Osteoblast (primary cell): ENCODE measurements at regions not wholly inside any gene's neighbourhood (a gene's known extent, or its start where the extent isn't known, plus 50 kb on each side); places are given as distances from the start of the nearest gene placed in this dataset.

Source experiments
- DNase-seq: peaks from one replicate; pipeline ENCODE4 v3.0.0; 2011; ENCODE audit warnings: low spot score, mixed read lengths; ENCODE audit not compliant: insufficient read length; ENCODE audit errors: missing footprints
- H2AFZ ChIP-seq: 2 replicates; pipeline ENCODE4 v1.6.0; 2011; ENCODE audit warnings: mild to moderate bottlenecking, low read length
- H3K27ac ChIP-seq: 2 replicates; pipeline ENCODE4 v1.5.1; 2011; ENCODE audit warnings: mild to moderate bottlenecking, low read depth, low read length, moderate library complexity
- H3K27me3 ChIP-seq: 2 replicates; pipeline ENCODE4 v1.6.0; 2012; ENCODE audit warnings: mild to moderate bottlenecking, control low read depth, inconsistent platforms, low read length, moderate library complexity; ENCODE audit not compliant: insufficient read depth
- H3K36me3 ChIP-seq: 2 replicates; pipeline ENCODE4 v1.5.1; 2011; ENCODE audit warnings: mild to moderate bottlenecking, low read length, control low read depth, moderate library complexity; ENCODE audit not compliant: insufficient read depth
- H3K4me1 ChIP-seq: 2 replicates; pipeline ENCODE4 v1.5.1; 2011; ENCODE audit warnings: mild to moderate bottlenecking, low read length, control low read depth, moderate library complexity; ENCODE audit not compliant: insufficient read depth
- H3K4me2 ChIP-seq: 2 replicates; pipeline ENCODE4 v1.6.0; 2011; ENCODE audit warnings: mild to moderate bottlenecking, low read length; ENCODE audit not compliant: insufficient read depth
- H3K4me3 ChIP-seq: fragments of 200-600 bp; sonication (generic); 3 replicates; pipeline ENCODE4 v1.5.1; 2012; ENCODE audit warnings: mild to moderate bottlenecking, low read length, inconsistent platforms; ENCODE audit not compliant: insufficient read depth
- H3K79me2 ChIP-seq: 2 replicates; pipeline ENCODE4 v1.6.0; 2012; ENCODE audit warnings: mild to moderate bottlenecking, low read length, control low read depth, inconsistent platforms; ENCODE audit not compliant: insufficient read depth
- H3K9me3 ChIP-seq: 2 replicates; pipeline ENCODE4 v1.5.1; 2011; ENCODE audit warnings: low read depth, low read length, control low read depth
- H4K20me1 ChIP-seq: 2 replicates; pipeline ENCODE4 v1.6.0; 2012; ENCODE audit warnings: mild to moderate bottlenecking, low read length, control low read depth; ENCODE audit not compliant: insufficient read depth
- TF ChIP-seq, protein P1 (sequence below): IDR thresholded peaks from 2 replicates; pipeline ENCODE4 v1.5.1; 2011; ENCODE audit warnings: mild to moderate bottlenecking, low read depth, low read length, moderate library complexity; ENCODE audit errors: extremely low read depth

DNA sequence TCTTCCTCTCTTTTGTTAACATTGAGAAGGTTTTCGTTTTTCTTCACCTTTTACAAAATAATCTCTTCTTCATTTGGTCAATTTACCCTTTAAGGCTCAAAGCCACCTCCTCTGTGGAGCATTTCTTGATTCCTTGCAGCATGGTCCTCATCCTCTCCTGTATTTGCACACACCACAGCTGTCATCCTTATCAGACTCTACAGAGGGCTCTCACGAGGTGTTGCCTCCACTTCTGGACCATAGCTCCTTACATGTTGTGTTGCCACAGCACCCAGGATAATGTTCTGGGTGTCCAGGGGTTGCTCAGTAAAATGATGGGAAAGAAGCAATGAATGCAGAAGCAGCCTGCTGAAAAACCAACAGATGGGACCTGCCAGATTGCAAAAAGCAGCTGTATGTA is 192.8 kb downstream of the SH2D4B start:
- Histone ChIP-seq H3K27me3 (no peaks in the 10 kb centered on the region), H2AFZ (no peak overlapping the region), H4K20me1 (no peaks in the 10 kb centered on the region), H3K27ac (no peak overlapping the region), H3K4me2 (no peak overlapping the region), H3K9me3 (no peaks in the 10 kb centered on the region), H3K4me3 (no peak overlapping the region), H3K4me1 (no peaks in the 10 kb centered on the region), H3K36me3 (no peaks in the 10 kb centered on the region), H3K79me2 (no peaks in the 10 kb centered on the region)
- TF ChIP-seq, protein P1, sequence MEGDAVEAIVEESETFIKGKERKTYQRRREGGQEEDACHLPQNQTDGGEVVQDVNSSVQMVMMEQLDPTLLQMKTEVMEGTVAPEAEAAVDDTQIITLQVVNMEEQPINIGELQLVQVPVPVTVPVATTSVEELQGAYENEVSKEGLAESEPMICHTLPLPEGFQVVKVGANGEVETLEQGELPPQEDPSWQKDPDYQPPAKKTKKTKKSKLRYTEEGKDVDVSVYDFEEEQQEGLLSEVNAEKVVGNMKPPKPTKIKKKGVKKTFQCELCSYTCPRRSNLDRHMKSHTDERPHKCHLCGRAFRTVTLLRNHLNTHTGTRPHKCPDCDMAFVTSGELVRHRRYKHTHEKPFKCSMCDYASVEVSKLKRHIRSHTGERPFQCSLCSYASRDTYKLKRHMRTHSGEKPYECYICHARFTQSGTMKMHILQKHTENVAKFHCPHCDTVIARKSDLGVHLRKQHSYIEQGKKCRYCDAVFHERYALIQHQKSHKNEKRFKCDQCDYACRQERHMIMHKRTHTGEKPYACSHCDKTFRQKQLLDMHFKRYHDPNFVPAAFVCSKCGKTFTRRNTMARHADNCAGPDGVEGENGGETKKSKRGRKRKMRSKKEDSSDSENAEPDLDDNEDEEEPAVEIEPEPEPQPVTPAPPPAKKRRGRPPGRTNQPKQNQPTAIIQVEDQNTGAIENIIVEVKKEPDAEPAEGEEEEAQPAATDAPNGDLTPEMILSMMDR: no peak
- no peak for DNase-seq

- no peaks in the 10 kb centered on the region for H3K79me2 ChIP-seq
- no peaks in the 10 kb centered on the region for H3K36me3 ChIP-seq
- no peak overlapping the region for H3K27ac ChIP-seq
- TF ChIP-seq, protein P1: no peak
- H3K4me1 ChIP-seq: no peaks in the 10 kb centered on the region
- no peak overlapping the region for H3K4me2 ChIP-seq
- no peak overlapping the region for H2AFZ ChIP-seq
- no peaks in the 10 kb centered on the region for H3K9me3 ChIP-seq
- H3K27me3 ChIP-seq: no peaks in the 10 kb centered on the region
- H3K4me3 ChIP-seq: no peak overlapping the region
- no peak for DNase-seq
- H4K20me1 ChIP-seq: no peaks in the 10 kb centered on the region
Measured at GRCh38 chr10:80734589-80734988, 196.9 kb downstream of the SH2D4B start.

DNA sequence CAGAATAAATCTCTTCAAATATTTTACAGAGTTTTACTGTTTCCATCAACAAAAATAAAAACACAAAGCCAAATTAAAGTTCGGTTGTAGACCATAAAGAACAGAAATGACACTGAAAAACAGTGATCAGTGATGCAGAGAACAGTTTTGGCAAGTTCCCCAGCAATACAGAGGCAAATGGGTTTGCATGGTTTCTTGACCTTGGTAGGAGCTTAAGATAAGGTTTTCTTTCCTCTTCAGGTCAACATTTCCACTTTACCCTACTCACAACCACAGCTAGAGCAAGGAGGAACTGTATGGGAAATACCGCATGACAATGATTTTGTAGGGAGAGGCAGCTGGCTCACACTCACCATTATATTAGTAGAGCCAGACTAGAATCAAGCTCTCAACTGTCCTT is 199.5 kb downstream of the SH2D4B start:
- Histone ChIP-seq H3K9me3 (no peaks in the 10 kb centered on the region), H3K4me3 (no peak overlapping the region), H3K79me2 (no peaks in the 10 kb centered on the region), H4K20me1 (no peaks in the 10 kb centered on the region), H3K27me3 (no peaks in the 10 kb centered on the region), H3K36me3 (no peaks in the 10 kb centered on the region), H2AFZ (no peak overlapping the region), H3K4me1 (no peaks in the 10 kb centered on the region), H3K4me2 (no peak overlapping the region), H3K27ac (no peak overlapping the region)
- TF ChIP-seq, protein P1: no peak
- DNase-seq: no peak

- no peaks in the 10 kb centered on the region for H3K79me2 ChIP-seq
- no peak overlapping the region for H2AFZ ChIP-seq
- H3K4me2 ChIP-seq: no peak overlapping the region
- H3K4me1 ChIP-seq: no peaks in the 10 kb centered on the region
- no peaks in the 10 kb centered on the region for H3K27me3 ChIP-seq
- no peak overlapping the region for H3K4me3 ChIP-seq
- no peak overlapping the region for H3K27ac ChIP-seq
- no peaks in the 10 kb centered on the region for H3K36me3 ChIP-seq
- TF ChIP-seq, protein P1: no peak
- no peaks in the 10 kb centered on the region for H3K9me3 ChIP-seq
- H4K20me1 ChIP-seq: no peaks in the 10 kb centered on the region
- DNase-seq: no peak
Measured at GRCh38 chr10:80739328-80739727, 201.6 kb downstream of the SH2D4B start.
